ENCODE measurements at regions not wholly inside any gene's neighbourhood (a gene's known extent, or its start where the extent isn't known, plus 50 kb on each side); places are given as distances from the start of the nearest gene placed in this dataset.

DNA sequence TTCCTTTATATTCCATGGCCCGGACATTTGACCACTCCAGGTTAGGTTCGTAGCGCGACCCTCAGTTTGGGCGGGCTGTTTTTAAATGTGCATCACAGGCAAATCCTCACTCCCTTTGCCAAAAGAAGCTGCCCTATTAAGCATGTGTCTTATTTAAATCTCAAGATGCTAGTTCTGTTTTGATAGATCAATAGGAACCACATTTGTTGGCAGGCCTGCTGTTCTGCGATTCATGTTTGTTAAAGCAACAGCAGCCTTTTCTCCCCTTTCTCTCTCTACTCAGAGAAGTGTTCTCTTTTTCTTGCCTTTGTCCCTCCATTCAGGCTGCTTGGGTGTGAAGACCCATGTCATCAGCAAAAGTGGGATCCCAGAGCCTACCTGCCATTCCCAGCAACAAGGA lies 212.0 kb upstream of the SSTR4 start:
- Histone ChIP-seq H3K36me3 (ENCODE audit: insufficient read depth, low read length) (no peaks in the 10 kb centered on the region), H3K27ac (ENCODE audit: low read length) (peak overlapping the region; percentile 19), H3K9me2 (ENCODE audit: insufficient read depth, low read length) (no peaks in the 10 kb centered on the region), H4K20me1 (ENCODE audit: insufficient read depth) (no peaks in the 10 kb centered on the region), H3K4me2 (ENCODE audit: low read length) (peak overlapping the region; percentile 34), H3F3A (ENCODE audit: insufficient read depth, low read length, poor library complexity, severe bottlenecking) (no peaks in the 10 kb centered on the region), H3K27me3 (ENCODE audit: insufficient read depth, low read depth, low read length) (no peaks in the 10 kb centered on the region), H2AFZ (ENCODE audit: low read depth, low read length) (no peak overlapping the region), H3K4me3 (ENCODE audit: low read length) (no peak overlapping the region), H3K79me2 (replicated peaks; ENCODE audit: insufficient read depth, low read length) (no peaks in the 10 kb centered on the region), H3K9ac (ENCODE audit: low read length) (no peak overlapping the region), H3K9me3 (ENCODE audit: low read length) (no peaks in the 10 kb centered on the region)
- TF ChIP-seq MXI1 (conservative IDR thresholded peaks at IDR 0.05; ENCODE audit: poor library complexity, severe bottlenecking) (no peak), TAF1 (IDR thresholded peaks at IDR 0.05; ENCODE audit: low read depth) (no peak), EZH2 (IDR thresholded peaks at IDR 0.05; ENCODE audit: borderline replicate concordance, insufficient read depth, low read length, poor library complexity, severe bottlenecking) (no peak), POLR2AphosphoS5 (IDR thresholded peaks at IDR 0.05) (no peak), EP300 (conservative IDR thresholded peaks at IDR 0.05; ENCODE audit: poor library complexity, severe bottlenecking) (no peak), RAD21 (conservative IDR thresholded peaks at IDR 0.05) (no peak), SMC3 (conservative IDR thresholded peaks at IDR 0.05; ENCODE audit: poor library complexity) (no peak)
- TF ChIP-seq, protein P1, sequence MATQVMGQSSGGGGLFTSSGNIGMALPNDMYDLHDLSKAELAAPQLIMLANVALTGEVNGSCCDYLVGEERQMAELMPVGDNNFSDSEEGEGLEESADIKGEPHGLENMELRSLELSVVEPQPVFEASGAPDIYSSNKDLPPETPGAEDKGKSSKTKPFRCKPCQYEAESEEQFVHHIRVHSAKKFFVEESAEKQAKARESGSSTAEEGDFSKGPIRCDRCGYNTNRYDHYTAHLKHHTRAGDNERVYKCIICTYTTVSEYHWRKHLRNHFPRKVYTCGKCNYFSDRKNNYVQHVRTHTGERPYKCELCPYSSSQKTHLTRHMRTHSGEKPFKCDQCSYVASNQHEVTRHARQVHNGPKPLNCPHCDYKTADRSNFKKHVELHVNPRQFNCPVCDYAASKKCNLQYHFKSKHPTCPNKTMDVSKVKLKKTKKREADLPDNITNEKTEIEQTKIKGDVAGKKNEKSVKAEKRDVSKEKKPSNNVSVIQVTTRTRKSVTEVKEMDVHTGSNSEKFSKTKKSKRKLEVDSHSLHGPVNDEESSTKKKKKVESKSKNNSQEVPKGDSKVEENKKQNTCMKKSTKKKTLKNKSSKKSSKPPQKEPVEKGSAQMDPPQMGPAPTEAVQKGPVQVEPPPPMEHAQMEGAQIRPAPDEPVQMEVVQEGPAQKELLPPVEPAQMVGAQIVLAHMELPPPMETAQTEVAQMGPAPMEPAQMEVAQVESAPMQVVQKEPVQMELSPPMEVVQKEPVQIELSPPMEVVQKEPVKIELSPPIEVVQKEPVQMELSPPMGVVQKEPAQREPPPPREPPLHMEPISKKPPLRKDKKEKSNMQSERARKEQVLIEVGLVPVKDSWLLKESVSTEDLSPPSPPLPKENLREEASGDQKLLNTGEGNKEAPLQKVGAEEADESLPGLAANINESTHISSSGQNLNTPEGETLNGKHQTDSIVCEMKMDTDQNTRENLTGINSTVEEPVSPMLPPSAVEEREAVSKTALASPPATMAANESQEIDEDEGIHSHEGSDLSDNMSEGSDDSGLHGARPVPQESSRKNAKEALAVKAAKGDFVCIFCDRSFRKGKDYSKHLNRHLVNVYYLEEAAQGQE (IDR thresholded peaks at IDR 0.05; ENCODE audit: borderline replicate concordance) = no peak
- TF ChIP-seq, protein P2, sequence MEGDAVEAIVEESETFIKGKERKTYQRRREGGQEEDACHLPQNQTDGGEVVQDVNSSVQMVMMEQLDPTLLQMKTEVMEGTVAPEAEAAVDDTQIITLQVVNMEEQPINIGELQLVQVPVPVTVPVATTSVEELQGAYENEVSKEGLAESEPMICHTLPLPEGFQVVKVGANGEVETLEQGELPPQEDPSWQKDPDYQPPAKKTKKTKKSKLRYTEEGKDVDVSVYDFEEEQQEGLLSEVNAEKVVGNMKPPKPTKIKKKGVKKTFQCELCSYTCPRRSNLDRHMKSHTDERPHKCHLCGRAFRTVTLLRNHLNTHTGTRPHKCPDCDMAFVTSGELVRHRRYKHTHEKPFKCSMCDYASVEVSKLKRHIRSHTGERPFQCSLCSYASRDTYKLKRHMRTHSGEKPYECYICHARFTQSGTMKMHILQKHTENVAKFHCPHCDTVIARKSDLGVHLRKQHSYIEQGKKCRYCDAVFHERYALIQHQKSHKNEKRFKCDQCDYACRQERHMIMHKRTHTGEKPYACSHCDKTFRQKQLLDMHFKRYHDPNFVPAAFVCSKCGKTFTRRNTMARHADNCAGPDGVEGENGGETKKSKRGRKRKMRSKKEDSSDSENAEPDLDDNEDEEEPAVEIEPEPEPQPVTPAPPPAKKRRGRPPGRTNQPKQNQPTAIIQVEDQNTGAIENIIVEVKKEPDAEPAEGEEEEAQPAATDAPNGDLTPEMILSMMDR (IDR thresholded peaks at IDR 0.05; ENCODE audit: poor library complexity, severe bottlenecking) = no peak

DNA sequence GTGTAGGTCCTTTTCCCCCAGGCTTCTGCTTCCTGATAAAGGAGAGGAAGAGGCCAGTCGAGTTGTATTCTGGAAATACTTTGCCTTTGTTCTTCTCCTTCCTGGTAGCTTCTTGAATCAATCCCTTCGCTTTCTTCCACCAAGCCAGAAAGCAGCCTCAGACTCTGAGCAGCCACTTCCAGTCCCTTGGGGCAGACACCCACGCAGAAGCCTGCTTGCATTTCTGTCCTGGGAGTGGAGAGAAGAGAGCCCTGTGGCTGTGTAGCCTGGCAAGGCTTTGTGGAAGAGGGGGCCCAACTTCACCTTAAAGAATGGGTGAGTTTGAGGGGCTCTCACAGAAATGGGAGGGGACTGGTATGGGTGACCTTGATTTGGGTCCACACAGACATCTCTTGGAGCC lies 211.0 kb upstream of the SSTR4 start:
- Histone ChIP-seq H3K4me2 (ENCODE audit: low read length) (no peak overlapping the region), H3K4me3 (ENCODE audit: low read length) (no peak overlapping the region), H3K36me3 (ENCODE audit: insufficient read depth, low read length) (no peaks in the 10 kb centered on the region), H3K9ac (ENCODE audit: low read length) (no peak overlapping the region), H3K9me2 (ENCODE audit: insufficient read depth, low read length) (no peaks in the 10 kb centered on the region), H2AFZ (ENCODE audit: low read depth, low read length) (no peak overlapping the region), H3K27me3 (ENCODE audit: insufficient read depth, low read depth, low read length) (no peaks in the 10 kb centered on the region), H3K79me2 (replicated peaks; ENCODE audit: insufficient read depth, low read length) (no peaks in the 10 kb centered on the region), H4K20me1 (ENCODE audit: insufficient read depth) (no peaks in the 10 kb centered on the region), H3F3A (ENCODE audit: insufficient read depth, low read length, poor library complexity, severe bottlenecking) (no peaks in the 10 kb centered on the region), H3K9me3 (ENCODE audit: low read length) (no peaks in the 10 kb centered on the region), H3K27ac (ENCODE audit: low read length) (no peak overlapping the region)
- TF ChIP-seq MXI1 (conservative IDR thresholded peaks at IDR 0.05; ENCODE audit: poor library complexity, severe bottlenecking) (no peak), RAD21 (conservative IDR thresholded peaks at IDR 0.05) (no peak), SMC3 (conservative IDR thresholded peaks at IDR 0.05; ENCODE audit: poor library complexity) (no peak), TAF1 (IDR thresholded peaks at IDR 0.05; ENCODE audit: low read depth) (no peak)
- TF ChIP-seq, protein P1 (IDR thresholded peaks at IDR 0.05; ENCODE audit: borderline replicate concordance) = no peak

Measured in neural cell (in vitro differentiated cells).